ENCODE measurements at regions not wholly inside any gene's neighbourhood (a gene's known extent, or its start where the extent isn't known, plus 50 kb on each side); places are given as distances from the start of the nearest gene placed in this dataset.
"Not testable (repeated sequence)": the region's sequence is repeated elsewhere in the genome, so short reads cannot be mapped to it uniquely, and the experiment has no call there.

DNA sequence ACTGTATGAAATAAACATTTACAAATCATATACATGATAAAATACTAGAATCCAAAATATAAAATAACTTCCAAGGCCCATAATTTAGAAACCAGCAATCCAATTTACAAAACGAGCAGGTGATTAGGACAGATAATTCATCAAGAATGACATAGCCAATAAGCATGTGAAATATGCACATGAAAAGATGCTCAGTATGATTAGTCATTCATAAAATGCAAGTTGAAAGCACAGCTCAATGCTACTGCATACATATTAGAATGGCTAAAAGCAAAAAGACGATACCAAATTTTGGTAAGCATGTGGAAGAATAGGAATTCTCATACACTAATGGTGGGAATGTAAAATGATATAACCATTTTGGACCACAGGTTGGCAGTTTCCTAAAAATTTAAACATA, 837.2 kb upstream of the MIR17HG start:
- no peaks in the 10 kb centered on the region for H3K36me3 ChIP-seq (ENCODE audit: control insufficient read depth in 2 of 2, insufficient read depth in 2 of 2, low read length in 1 of 2)
- no peaks in the 10 kb centered on the region for H3K4me1 ChIP-seq (ENCODE audit: control insufficient read depth in 2 of 2, insufficient read depth in 2 of 2, low read length in 2 of 2)
- no peak overlapping the region for H3K4me3 ChIP-seq (ENCODE audit: low read length in 2 of 2)
- DNase-seq (ENCODE audit: low read depth in 6 of 9, low spot score in 9 of 9) = no peak
- H3K27ac ChIP-seq (ENCODE audit: low read depth in 1 of 2, low read length in 1 of 2) = no peak overlapping the region
- H3K9me3 ChIP-seq (ENCODE audit: control insufficient read depth in 2 of 2, insufficient read depth in 1 of 2, low read length in 1 of 2) = no peaks in the 10 kb centered on the region
- H3K27me3 ChIP-seq (ENCODE audit: control insufficient read depth in 2 of 2, insufficient read depth in 1 of 2, low read length in 1 of 2) = no peaks in the 10 kb centered on the region
- 92% methylated on average over 2 of the region's 2 CpGs for WGBS

DNA sequence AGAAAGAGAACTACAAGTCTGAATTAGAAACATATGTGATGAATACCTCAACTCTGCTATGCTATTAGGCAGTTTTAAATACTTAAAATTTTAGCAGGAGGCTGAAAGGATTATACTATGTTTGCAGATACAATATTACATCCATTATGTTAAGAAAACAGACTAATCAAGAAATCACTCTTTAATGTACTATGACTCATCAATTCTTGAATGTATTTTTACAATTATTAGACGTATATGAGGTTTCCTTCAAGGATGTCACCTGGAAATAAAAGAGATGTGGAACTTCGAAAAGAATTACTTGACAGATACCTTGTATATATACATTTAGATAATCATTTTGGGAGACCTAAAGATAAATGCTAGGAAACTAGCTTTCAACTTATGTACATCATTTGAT, 835.6 kb upstream of the MIR17HG start:
- Histone ChIP-seq H3K9me3 (ENCODE audit: control insufficient read depth in 2 of 2, insufficient read depth in 1 of 2, low read length in 1 of 2) (no peaks in the 10 kb centered on the region), H3K36me3 (ENCODE audit: control insufficient read depth in 2 of 2, insufficient read depth in 2 of 2, low read length in 1 of 2) (no peaks in the 10 kb centered on the region), H3K27ac (ENCODE audit: low read depth in 1 of 2, low read length in 1 of 2) (no peak overlapping the region), H3K27me3 (ENCODE audit: control insufficient read depth in 2 of 2, insufficient read depth in 1 of 2, low read length in 1 of 2) (no peaks in the 10 kb centered on the region), H3K4me1 (ENCODE audit: control insufficient read depth in 2 of 2, insufficient read depth in 2 of 2, low read length in 2 of 2) (no peaks in the 10 kb centered on the region), H3K4me3 (ENCODE audit: low read length in 2 of 2) (no peak overlapping the region)
- 79% methylated on average over 2 of the region's 2 CpGs for whole genome bisulfite sequencing
- no peak for DNase-seq (ENCODE audit: low read depth in 6 of 9, low spot score in 9 of 9)

DNA sequence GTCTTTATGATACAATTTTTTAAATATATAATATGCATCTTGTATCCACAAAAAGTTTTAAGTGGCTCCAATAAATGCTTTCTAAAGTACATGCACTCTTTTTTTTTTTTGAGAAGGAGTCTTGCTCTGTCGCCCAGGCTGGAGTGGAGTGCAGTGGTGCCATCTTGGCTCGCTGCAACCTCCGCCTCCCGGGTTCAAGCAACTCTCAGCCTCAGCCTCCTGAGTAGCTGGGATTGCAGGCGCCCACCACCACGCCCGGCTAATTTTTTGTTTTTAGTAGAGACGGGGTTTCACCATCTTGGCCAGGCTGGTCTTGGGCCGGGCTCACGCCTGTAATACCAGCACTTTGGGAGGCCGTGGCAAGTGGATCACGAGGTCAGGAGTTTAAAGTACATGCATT, 832.8 kb upstream of the MIR17HG start:
- H3K4me1 ChIP-seq (ENCODE audit: control insufficient read depth in 2 of 2, insufficient read depth in 2 of 2, low read length in 2 of 2); H3K9me3 ChIP-seq (ENCODE audit: control insufficient read depth in 2 of 2, insufficient read depth in 1 of 2, low read length in 1 of 2); H3K4me3 ChIP-seq (ENCODE audit: low read length in 2 of 2); H3K27me3 ChIP-seq (ENCODE audit: control insufficient read depth in 2 of 2, insufficient read depth in 1 of 2, low read length in 1 of 2); DNase-seq (ENCODE audit: low read depth in 6 of 9, low spot score in 9 of 9); H3K27ac ChIP-seq (ENCODE audit: low read depth in 1 of 2, low read length in 1 of 2); H3K36me3 ChIP-seq (ENCODE audit: control insufficient read depth in 2 of 2, insufficient read depth in 2 of 2, low read length in 1 of 2): not testable (repeated sequence)
- 96% methylated on average over 12 of the region's 12 CpGs for WGBS

DNA sequence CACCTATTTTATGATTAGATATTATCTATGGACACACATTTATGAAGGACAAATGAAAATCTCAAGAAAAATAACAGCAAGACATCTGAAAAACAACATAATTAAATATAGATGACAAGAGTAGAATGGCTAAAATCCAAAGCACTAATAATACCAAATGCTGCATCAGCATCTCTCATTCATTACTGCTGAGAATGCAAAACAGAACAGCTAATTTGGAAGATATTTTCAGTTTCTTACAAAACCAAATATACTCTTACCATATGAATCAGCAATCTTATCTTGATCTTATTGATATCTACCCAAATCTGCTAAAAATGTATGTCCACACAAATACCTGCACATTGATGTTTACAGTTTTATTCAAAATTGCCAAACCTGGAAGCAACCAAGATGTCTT, 829.1 kb upstream of the MIR17HG start:
- no peak for DNase-seq (ENCODE audit: low read depth in 6 of 9, low spot score in 9 of 9)
- Histone ChIP-seq H3K27me3 (ENCODE audit: control insufficient read depth in 2 of 2, insufficient read depth in 1 of 2, low read length in 1 of 2) (no peaks in the 10 kb centered on the region), H3K9me3 (ENCODE audit: control insufficient read depth in 2 of 2, insufficient read depth in 1 of 2, low read length in 1 of 2) (peaks cover 0 to 8% of the 10 kb centered on the region in 2 donors), H3K4me3 (ENCODE audit: low read length in 2 of 2) (no peak overlapping the region), H3K4me1 (ENCODE audit: control insufficient read depth in 2 of 2, insufficient read depth in 2 of 2, low read length in 2 of 2) (no peaks in the 10 kb centered on the region), H3K36me3 (ENCODE audit: control insufficient read depth in 2 of 2, insufficient read depth in 2 of 2, low read length in 1 of 2) (no peaks in the 10 kb centered on the region), H3K27ac (ENCODE audit: low read depth in 1 of 2, low read length in 1 of 2) (no peak overlapping the region)

DNA sequence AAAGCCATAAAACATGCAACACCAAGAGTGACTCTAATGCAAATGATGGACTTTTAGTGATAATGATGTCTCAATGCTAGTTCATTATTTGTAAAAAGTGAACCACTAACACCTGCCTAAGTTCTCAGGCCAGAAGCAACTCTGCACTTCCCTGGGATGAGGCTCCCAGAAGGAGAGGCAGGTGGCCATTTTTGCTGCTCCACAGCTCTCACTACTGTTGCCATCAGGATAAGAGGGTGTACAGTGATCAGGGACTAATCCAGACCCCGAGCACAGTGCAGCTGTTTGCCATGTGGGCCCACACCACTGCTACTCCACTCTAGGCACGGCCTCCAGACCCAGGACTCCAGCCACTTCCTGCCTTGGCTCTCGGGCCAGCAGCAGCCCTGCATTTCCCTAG, 828.3 kb upstream of the MIR17HG start:
- H3K27ac ChIP-seq (ENCODE audit: low read depth in 1 of 2, low read length in 1 of 2) = no peak overlapping the region
- peaks cover 0 to 8% of the 10 kb centered on the region in 2 donors for H3K9me3 ChIP-seq (ENCODE audit: control insufficient read depth in 2 of 2, insufficient read depth in 1 of 2, low read length in 1 of 2)
- no peaks in the 10 kb centered on the region for H3K4me1 ChIP-seq (ENCODE audit: control insufficient read depth in 2 of 2, insufficient read depth in 2 of 2, low read length in 2 of 2)
- no peaks in the 10 kb centered on the region for H3K27me3 ChIP-seq (ENCODE audit: control insufficient read depth in 2 of 2, insufficient read depth in 1 of 2, low read length in 1 of 2)
- DNase-seq (ENCODE audit: low read depth in 6 of 9, low spot score in 9 of 9) = no peak
- H3K4me3 ChIP-seq (ENCODE audit: low read length in 2 of 2) = no peak overlapping the region
- H3K36me3 ChIP-seq (ENCODE audit: control insufficient read depth in 2 of 2, insufficient read depth in 2 of 2, low read length in 1 of 2) = no peaks in the 10 kb centered on the region
- WGBS = 58% methylated on average over 3 of the region's 3 CpGs

DNA sequence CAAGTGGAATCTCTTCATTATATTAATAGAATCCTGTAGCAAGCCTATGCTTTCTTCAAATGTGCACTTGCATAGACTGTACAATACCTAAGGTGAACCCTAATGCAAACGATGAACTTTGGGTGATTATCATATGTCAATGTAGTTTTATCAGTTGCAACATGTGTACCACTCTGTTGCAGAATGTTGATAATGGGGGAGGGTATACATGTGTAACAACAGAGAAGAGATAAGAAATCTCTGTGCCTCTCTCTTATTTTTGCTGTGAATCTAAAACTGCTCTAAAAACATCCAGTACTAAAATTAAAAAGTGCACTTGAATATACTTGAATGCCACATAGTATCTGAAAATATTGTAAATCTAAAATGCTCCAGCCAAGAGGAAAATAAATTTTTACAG, 820.8 kb upstream of the MIR17HG start:
- Histone ChIP-seq H3K27ac (ENCODE audit: low read depth in 1 of 2, low read length in 1 of 2) (no peak overlapping the region), H3K36me3 (ENCODE audit: control insufficient read depth in 2 of 2, insufficient read depth in 2 of 2, low read length in 1 of 2) (no peaks in the 10 kb centered on the region), H3K4me3 (ENCODE audit: low read length in 2 of 2) (no peak overlapping the region), H3K27me3 (ENCODE audit: control insufficient read depth in 2 of 2, insufficient read depth in 1 of 2, low read length in 1 of 2) (no peaks in the 10 kb centered on the region), H3K4me1 (ENCODE audit: control insufficient read depth in 2 of 2, insufficient read depth in 2 of 2, low read length in 2 of 2) (no peaks in the 10 kb centered on the region), H3K9me3 (ENCODE audit: control insufficient read depth in 2 of 2, insufficient read depth in 1 of 2, low read length in 1 of 2) (no peaks in the 10 kb centered on the region)
- WGBS = 13% methylated on average over 1 of the region's 1 CpG
- no peak for DNase-seq (ENCODE audit: low read depth in 6 of 9, low spot score in 9 of 9)

DNA sequence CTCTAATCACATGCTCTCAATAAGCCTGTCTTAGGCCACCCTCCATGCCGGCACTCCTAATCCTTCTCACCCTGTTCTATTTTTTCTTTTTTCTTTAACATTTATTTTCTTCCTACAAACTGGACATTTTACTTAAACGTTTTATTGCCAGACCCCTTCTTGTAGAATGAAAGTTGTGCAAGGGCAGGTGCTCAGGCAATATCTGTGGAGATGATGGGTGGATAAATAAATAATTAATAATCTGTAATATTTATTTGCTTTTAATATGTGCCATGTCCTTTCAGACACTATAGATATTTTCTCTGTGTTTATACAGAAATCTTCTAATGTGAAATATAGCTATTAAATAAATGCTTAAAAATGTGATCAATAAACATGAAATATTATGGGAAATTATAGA, 815.7 kb upstream of the MIR17HG start:
- no peaks in the 10 kb centered on the region for H3K9me3 ChIP-seq (ENCODE audit: control insufficient read depth in 2 of 2, insufficient read depth in 1 of 2, low read length in 1 of 2)
- H3K27me3 ChIP-seq (ENCODE audit: control insufficient read depth in 2 of 2, insufficient read depth in 1 of 2, low read length in 1 of 2) = no peaks in the 10 kb centered on the region
- 95% methylated on average over 2 of the region's 2 CpGs for WGBS
- H3K36me3 ChIP-seq (ENCODE audit: control insufficient read depth in 2 of 2, insufficient read depth in 2 of 2, low read length in 1 of 2) = no peaks in the 10 kb centered on the region
- H3K27ac ChIP-seq (ENCODE audit: low read depth in 1 of 2, low read length in 1 of 2) = no peak overlapping the region
- no peak for DNase-seq (ENCODE audit: low read depth in 6 of 9, low spot score in 9 of 9)
- no peaks in the 10 kb centered on the region for H3K4me1 ChIP-seq (ENCODE audit: control insufficient read depth in 2 of 2, insufficient read depth in 2 of 2, low read length in 2 of 2)
- H3K4me3 ChIP-seq (ENCODE audit: low read length in 2 of 2) = no peak overlapping the region

DNA sequence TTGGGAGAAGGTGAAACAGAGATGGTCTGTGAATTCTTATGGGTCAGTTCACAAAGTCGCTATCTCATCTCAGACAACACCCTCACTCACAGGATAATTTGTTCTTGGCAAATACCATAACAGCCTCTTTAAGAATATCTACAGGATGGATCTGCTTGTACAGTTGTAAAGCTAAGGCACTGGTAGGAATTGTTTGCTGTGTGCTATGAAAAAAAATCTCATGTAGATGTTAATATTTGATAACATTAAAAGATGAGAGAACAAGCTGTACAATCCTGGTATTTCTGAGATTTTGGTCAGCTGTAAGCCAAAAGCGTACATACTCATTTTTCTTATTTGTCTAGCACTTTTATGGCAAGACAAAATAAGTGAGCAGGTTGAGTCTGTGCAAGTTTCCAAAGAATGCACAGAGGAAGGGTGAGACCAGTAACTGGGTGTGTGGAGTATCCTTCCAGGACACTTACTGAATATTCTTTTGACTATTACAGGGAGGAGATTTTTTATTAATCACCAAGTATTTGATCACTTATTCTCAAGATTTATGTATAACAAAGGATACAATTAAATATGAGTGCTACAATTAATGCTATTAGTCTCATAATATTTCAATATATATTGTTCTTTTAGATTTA, 814.5 kb upstream of the MIR17HG start:
- WGBS = 95% methylated on average over 2 of the region's 2 CpGs
- peaks cover 0 to 2% of the 10 kb centered on the region in 2 donors for H3K9me3 ChIP-seq (ENCODE audit: control insufficient read depth in 2 of 2, insufficient read depth in 1 of 2, low read length in 1 of 2)
- no peak overlapping the region for H3K4me3 ChIP-seq (ENCODE audit: low read length in 2 of 2)
- DNase-seq (ENCODE audit: low read depth in 6 of 9, low spot score in 9 of 9) = no peak
- no peaks in the 10 kb centered on the region for H3K4me1 ChIP-seq (ENCODE audit: control insufficient read depth in 2 of 2, insufficient read depth in 2 of 2, low read length in 2 of 2)
- H3K27ac ChIP-seq (ENCODE audit: low read depth in 1 of 2, low read length in 1 of 2) = no peak overlapping the region
- H3K36me3 ChIP-seq (ENCODE audit: control insufficient read depth in 2 of 2, insufficient read depth in 2 of 2, low read length in 1 of 2) = no peaks in the 10 kb centered on the region
- H3K27me3 ChIP-seq (ENCODE audit: control insufficient read depth in 2 of 2, insufficient read depth in 1 of 2, low read length in 1 of 2) = no peaks in the 10 kb centered on the region

DNA sequence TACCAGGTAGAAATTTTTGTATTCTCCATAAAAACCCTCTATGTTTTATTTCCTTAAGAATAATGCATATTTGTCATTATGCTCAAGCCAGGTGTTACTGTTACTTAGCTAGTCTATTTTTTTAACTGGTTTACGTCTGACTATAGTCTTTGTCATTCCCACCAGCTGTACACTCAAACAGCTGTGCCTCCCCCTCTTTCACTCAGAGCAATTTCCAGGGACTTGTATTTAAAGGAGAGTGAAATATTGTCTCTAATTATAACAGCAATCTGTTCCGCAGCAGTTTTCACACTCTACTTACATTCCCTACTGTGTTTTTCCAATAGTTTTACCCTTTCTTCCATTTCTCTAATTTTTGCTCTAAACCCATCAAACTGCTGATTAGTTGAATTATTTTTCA, 813.6 kb upstream of the MIR17HG start:
- 95% methylated on average over 2 of the region's 2 CpGs for WGBS

More for the DNA sequence above, 813.6 kb upstream of the MIR17HG start:
- Histone ChIP-seq H3K9me3 (ENCODE audit: control insufficient read depth in 2 of 2, insufficient read depth in 1 of 2, low read length in 1 of 2) (peaks cover 0 to 4% of the 10 kb centered on the region in 2 donors), H3K36me3 (ENCODE audit: control insufficient read depth in 2 of 2, insufficient read depth in 2 of 2, low read length in 1 of 2) (no peaks in the 10 kb centered on the region), H3K4me1 (ENCODE audit: control insufficient read depth in 2 of 2, insufficient read depth in 2 of 2, low read length in 2 of 2) (no peaks in the 10 kb centered on the region), H3K4me3 (ENCODE audit: low read length in 2 of 2) (no peak overlapping the region), H3K27ac (ENCODE audit: low read depth in 1 of 2, low read length in 1 of 2) (no peak overlapping the region), H3K27me3 (ENCODE audit: control insufficient read depth in 2 of 2, insufficient read depth in 1 of 2, low read length in 1 of 2) (no peaks in the 10 kb centered on the region)
- DNase-seq (ENCODE audit: low read depth in 6 of 9, low spot score in 9 of 9) = no peak

All from thymus (tissue), 11 donors.